ENCODE measurements at regions not wholly inside any gene's neighbourhood (a gene's known extent, or its start where the extent isn't known, plus 50 kb on each side); places are given as distances from the start of the nearest gene placed in this dataset.
"Not testable (repeated sequence)": the region's sequence is repeated elsewhere in the genome, so short reads cannot be mapped to it uniquely, and the experiment has no call there.

DNA sequence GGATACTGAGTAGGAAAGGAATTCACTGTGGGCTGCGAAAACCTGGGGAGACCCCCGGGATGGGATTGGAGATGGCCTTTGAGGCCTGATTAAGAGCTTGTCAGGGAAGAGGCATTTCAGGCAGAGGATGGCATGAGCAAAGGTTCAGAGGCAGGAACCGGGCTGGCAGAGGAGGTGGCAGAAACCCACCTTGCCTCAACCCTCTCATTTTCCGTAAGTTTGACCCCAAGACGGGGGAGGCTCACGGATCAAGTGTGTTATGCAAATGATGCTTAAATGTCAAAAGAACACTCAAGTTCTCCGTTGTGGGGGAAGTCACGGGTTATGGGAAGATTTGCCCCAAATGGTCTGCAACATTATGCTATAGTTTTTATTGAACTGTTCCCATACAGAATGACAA, 88.3 kb downstream of the MYCN start:
- DNase-seq, result no peak
- ATAC-seq (replicated peaks), result no peak
- Mint-ChIP-seq H3K27me3 (no peaks in the 10 kb centered on the region), H3K4me1 (no peaks in the 10 kb centered on the region), H3K27ac (no peak overlapping the region), H3K36me3 (no peaks in the 10 kb centered on the region), H3K9me3 (peaks cover 0 to 3% of the 10 kb centered on the region in 2 donors), H3K4me3 (no peak overlapping the region)

DNA sequence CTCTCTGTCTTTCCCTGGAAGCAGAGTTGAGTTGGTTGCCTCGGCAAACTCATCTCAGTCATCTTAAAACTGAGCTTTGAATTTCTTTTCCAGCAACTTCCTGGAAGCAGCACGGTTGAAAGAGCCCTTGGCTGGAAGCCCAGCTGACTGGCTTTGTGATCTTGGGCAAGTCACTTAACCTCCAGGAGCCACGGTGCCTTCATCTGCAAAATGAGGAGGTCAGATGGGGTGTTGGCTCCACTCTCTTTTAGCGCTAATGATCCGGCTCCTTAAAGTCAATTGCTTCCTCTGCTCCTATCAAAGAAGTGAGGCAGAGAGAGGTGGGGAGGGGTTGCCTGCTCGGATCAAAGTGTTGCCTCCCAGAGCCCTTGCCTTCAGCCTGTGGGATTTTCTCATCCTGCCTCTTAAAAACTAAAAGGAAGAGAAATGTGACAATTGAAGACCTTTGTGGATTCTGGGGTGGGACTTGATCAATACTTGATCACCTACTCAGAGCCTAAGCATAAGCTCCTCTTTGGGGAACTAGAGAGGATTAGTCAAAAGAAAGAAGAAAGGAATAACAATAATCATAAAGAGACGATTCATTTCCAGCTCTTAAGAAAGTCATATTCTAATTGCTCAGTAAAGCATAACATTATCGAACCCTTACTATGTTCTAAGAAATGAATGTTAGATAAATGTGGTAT, 86.6 kb downstream of the MYCN start:
- Mint-ChIP-seq H3K27ac (no peak overlapping the region), H3K36me3 (no peaks in the 10 kb centered on the region), H3K27me3 (no peaks in the 10 kb centered on the region), H3K4me1 (no peaks in the 10 kb centered on the region), H3K9me3 (peaks cover 0 to 3% of the 10 kb centered on the region in 2 donors), H3K4me3 (no peak overlapping the region)
- ATAC-seq (replicated peaks), result no peak
- DNase-seq, result no peak

DNA sequence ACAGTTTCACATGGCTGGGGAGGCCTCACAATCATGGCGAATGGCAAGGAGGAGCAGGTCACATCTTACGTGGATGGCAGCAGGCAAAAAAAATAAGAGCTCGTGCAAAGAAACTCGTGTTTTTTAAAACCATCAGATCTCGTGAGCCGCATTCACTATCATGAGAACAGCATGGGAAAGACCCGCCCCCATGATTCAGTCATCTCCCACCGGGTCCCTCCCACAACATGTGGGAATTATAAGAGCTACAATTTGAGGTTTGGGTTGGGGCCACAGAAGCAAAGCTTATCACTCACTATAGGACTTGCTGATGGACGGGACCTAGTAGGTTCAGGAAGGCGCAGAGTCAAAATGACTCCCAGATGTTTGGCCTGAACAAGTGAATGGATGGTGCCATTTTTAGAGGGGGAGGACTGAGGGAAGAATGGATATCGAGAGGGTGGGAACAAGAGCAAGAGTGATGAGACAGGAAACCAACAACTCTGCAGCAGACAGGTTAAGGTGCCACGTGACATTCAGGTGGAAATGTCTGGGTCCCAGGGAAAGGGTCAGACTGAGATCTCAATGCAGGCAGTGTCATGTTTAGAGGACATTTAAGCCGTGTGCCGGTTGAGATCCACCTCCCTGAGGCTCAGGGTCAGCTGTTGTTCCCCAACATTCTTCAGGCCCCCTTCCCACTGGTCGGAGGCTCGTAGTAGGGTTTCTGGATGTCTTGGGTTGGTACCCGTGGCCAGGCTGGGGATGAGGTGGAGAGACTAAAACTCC, 85.7 kb downstream of the MYCN start:
- H3K27ac Mint-ChIP-seq, result no peak overlapping the region
- peaks cover 0 to 3% of the 10 kb centered on the region in 2 donors for H3K9me3 Mint-ChIP-seq
- no peaks in the 10 kb centered on the region for H3K27me3 Mint-ChIP-seq
- no peaks in the 10 kb centered on the region for H3K4me1 Mint-ChIP-seq
- no peak for DNase-seq
- ATAC-seq (replicated peaks), result no peak
- no peak overlapping the region for H3K4me3 Mint-ChIP-seq
- H3K36me3 Mint-ChIP-seq, result no peaks in the 10 kb centered on the region

DNA sequence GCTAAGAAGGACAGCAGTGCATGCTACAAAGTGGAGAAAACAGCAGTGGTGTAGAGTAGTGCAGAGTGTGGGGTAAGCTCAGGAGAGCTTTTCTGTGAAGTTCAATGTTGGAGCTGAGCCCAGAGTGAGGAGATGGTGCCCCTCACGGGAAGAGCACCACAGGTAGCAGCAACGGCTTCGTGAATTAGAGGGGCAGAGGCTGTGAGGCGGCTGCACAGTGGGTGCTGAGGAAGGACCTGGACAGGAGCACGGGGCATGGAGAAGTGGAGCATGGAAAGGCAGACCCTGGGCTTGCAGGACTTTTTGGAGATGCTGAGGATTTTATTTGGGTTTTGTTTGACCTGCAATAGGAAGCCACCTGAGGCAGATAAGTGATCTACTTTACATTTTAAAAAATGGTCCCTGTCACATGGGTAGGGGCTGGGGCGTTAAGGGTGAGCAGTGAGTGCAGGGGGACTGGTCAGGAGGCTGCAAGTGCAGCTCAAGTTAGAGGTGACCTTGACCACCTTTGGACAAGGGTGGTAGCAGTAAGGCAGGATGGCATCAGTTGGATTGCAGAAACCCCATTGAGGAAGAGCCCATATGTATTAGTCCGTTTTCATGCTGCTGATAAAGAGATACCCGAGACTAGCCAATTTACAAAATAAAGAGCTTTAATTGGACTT, 85.0 kb downstream of the MYCN start:
- no peaks in the 10 kb centered on the region for H3K27me3 Mint-ChIP-seq
- peaks cover 0 to 3% of the 10 kb centered on the region in 2 donors for H3K9me3 Mint-ChIP-seq
- DNase-seq (no peak), ATAC-seq (replicated peaks) (no peak)
- H3K36me3 Mint-ChIP-seq, result no peaks in the 10 kb centered on the region
- H3K4me1 Mint-ChIP-seq, result no peaks in the 10 kb centered on the region
- no peak overlapping the region for H3K4me3 Mint-ChIP-seq
- no peak overlapping the region for H3K27ac Mint-ChIP-seq

DNA sequence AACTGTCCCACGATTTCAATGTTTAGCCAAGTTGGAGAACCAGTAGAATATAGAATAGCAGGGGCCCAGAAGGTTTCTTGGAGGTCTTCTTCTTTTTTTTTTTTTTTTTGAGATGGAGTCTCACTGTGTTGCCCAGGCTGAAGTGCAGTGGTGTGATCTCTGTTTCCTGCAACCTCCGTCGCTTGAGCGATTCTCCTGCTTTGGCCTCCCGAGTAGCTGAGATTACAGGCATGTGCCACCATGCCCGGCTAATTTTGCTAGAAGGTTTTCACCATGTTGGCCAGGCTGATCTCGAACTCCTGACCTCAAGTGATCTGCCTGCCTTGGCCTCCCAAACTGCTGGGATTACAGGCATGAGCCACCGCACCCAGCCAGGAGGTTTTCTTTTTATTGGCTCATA, 84.3 kb downstream of the MYCN start:
- not testable (repeated sequence) for H3K9me3 Mint-ChIP-seq

DNA sequence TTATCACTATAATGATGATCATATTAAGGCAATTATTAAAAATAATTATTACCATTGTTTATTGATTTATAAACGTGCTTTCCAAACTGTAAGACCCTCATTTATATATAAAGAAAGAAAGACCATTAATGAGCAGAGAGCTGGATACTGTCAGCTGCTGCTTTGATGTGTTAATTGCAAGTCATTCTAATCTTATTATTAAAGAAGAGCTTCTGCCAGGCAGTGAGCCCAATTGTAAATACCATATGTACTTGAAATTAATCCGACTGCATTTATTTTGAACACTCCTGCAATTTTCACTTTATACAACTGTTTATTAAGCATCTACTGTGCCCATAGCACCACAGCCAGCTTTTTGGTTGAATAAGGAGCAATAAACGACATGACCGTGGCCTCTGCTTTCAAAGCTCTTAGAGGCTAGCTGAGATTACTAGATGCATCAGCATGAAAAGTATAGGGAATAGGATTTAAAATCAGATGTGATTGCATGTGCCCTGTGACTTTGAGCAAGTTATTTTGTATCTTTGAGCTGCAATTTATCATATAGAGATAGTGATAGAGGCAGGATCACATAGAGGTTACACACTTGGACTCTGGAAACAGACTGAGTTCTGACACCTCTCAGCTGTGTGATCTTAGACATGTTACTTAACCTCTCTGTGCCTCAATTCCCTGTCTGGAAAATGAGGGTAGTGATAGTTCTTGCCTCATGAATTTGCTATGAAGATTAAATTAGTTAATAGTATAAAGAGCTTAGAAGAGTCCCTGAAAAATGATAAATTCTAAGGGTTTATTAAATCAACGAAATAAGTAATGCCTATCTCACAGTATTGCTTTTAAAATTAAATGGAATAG, 83.4 kb downstream of the MYCN start:
- no peak for ATAC-seq (replicated peaks)
- Mint-ChIP-seq H3K4me1 (no peaks in the 10 kb centered on the region), H3K27ac (no peak overlapping the region), H3K27me3 (no peaks in the 10 kb centered on the region), H3K36me3 (no peaks in the 10 kb centered on the region), H3K4me3 (no peak overlapping the region), H3K9me3 (peaks cover 0 to 3% of the 10 kb centered on the region in 2 donors)
- DNase-seq, result no peak

More for the DNA sequence above, 84.3 kb downstream of the MYCN start:
- DNase-seq; H3K4me1 Mint-ChIP-seq; H3K27ac Mint-ChIP-seq; H3K36me3 Mint-ChIP-seq; ATAC-seq (replicated peaks); H3K27me3 Mint-ChIP-seq; H3K4me3 Mint-ChIP-seq: not testable (repeated sequence)

DNA sequence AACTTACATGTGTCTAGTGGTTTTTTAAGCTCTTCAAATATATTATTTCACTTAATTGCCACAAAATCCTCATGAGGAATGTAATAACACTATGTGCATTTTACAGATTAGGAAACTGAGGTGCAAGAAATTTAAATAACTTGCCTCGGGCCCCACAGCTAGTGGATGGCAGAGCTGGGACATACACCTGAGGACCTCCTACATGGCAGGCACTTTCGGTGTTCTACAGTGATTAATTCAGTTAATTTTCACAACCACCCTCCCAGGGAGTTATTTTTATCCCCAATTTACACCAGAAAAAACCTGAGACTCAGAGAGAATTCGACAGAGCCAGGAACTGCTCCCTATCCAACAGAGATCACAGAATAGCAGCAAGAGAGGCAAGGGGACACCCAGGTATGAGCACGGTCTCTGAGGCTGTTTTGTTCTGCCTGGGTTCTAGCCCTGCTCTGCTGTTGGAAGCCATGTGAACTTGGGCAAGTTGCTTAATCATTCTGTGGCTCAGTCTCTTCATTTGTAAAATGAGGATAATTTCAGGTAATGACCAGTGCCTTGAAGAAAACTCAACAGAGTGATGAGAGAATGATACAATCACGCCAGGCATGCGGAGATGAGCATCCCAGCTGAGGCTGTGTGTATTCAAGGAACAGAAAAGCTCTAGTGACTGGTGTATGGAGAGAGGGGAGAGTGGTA, 82.3 kb downstream of the MYCN start:
- no peaks in the 10 kb centered on the region for H3K9me3 Mint-ChIP-seq
- H3K36me3 Mint-ChIP-seq, result no peaks in the 10 kb centered on the region
- no peak overlapping the region for H3K4me3 Mint-ChIP-seq
- H3K27ac Mint-ChIP-seq, result no peak overlapping the region
- DNase-seq (no peak), ATAC-seq (replicated peaks) (no peak)
- no peaks in the 10 kb centered on the region for H3K4me1 Mint-ChIP-seq
- no peaks in the 10 kb centered on the region for H3K27me3 Mint-ChIP-seq

DNA sequence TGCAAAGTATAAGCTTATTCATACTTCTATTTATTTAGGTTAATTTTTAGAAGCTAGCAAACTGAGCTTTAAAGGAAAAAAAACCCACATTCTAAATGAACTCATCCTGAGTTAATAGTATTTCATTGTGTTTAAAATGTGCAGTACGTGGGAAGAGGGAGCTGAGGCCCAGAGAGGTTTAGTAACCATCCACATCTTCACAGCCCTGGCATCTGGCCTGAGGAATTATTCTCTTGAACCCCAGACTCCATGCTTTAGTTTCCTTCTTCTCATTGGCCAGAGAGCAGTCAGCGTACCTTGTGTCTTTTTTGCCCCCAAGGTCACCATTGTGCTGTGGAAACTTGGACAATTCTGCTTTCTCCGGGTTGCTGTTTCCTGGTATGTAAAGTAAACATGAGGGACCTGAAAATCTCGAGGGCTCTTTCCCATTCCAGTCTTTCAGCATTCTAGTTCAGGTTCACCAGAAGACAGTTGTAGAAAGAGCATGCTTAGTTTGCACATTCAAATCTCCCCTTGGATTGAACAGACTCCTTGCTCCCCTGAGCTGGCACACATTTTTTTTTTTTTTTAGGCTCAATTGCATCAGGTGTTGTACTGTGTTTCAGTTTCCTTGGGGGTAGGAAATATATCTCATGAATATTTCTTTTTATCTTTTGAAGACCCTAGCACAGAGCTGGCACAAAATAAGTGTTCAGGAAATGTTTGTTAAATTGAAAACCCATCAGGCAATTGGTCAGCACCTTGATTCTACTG, 81.4 kb downstream of the MYCN start:
- DNase-seq (no peak), ATAC-seq (replicated peaks) (no peak)
- H3K9me3 Mint-ChIP-seq, result no peaks in the 10 kb centered on the region
- no peaks in the 10 kb centered on the region for H3K4me1 Mint-ChIP-seq
- no peak overlapping the region for H3K4me3 Mint-ChIP-seq
- no peak overlapping the region for H3K27ac Mint-ChIP-seq
- H3K27me3 Mint-ChIP-seq, result no peaks in the 10 kb centered on the region
- H3K36me3 Mint-ChIP-seq, result no peaks in the 10 kb centered on the region

DNA sequence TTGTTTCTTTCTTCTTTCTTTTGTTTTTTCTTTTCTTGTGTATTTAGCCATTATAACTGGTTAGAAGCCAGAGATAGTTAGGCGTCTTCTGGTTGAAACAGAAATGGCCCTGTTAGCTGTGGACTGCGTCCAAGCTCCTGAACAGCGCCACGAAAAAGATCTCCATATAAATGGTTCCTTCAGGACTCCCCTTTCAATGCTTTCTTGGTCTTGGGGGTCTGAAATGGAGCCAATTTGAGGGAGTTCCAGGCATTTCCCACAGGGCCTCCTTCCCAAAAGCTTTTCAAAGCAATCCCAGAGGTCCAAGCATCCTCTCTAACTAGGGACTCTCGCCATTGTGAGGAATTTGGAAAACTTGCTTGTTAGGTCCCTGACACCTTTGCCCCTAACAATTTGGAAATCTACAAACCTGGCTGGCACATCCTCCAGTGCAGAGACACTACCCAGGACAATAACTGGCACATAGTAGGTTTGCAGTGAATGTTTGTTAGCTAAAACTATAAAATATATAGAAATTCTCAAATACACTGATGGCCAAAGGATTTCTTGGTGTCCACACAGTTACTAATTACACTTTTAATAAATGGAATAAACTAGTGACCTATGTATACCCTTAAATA, 80.1 kb downstream of the MYCN start:
- no peak for ATAC-seq (replicated peaks)
- H3K4me1 Mint-ChIP-seq, result no peaks in the 10 kb centered on the region
- H3K9me3 Mint-ChIP-seq, result no peaks in the 10 kb centered on the region

DNA sequence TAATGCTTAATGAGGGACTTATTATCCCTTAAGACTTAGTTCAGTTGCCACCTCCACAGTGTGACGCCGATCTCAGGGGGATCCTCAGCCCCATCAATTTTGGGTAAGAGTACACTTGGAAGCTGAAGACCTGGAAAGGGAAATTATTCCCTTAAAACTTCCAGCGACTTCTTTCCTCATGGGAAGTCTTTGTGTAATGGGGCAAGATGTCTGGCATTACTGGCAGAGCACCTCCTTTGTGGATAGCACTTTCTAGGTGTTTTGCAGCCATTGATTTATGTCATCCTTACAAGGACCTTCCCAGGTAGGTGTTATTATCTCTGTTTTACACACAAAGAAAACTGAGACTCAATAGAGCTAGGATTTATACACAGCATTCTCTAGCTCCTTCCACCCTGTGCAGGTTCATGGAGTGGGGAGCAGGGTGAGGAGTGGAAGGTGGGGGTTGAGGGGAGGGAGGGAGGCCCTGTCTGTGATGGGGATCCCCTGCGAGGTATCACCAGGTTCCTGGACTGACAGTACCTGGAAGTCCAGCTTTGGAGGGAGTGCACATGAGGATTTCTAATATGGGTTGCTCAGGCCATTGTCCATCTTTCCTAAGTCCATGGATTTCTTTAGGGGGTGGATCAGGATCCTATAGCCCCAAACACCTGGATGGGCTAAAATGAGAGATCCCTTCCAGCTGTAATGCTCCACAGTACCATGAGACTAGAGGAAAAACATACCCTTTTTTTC, 79.4 kb downstream of the MYCN start:
- no peaks in the 10 kb centered on the region for H3K36me3 Mint-ChIP-seq
- H3K4me3 Mint-ChIP-seq, result no peak overlapping the region
- H3K27ac Mint-ChIP-seq, result no peak overlapping the region
- H3K27me3 Mint-ChIP-seq, result peaks cover 8 to 14% of the 10 kb centered on the region in 2 donors
- ATAC-seq (replicated peaks) (no peak), DNase-seq (no peak)
- H3K9me3 Mint-ChIP-seq, result peaks cover 0 to 1% of the 10 kb centered on the region in 2 donors
- no peaks in the 10 kb centered on the region for H3K4me1 Mint-ChIP-seq

More for the DNA sequence above, 80.1 kb downstream of the MYCN start:
- Mint-ChIP-seq H3K27ac (no peak overlapping the region), H3K4me3 (no peak overlapping the region), H3K36me3 (no peaks in the 10 kb centered on the region), H3K27me3 (peaks cover 1 to 7% of the 10 kb centered on the region in 2 donors)
- DNase-seq, result no peak

DNA sequence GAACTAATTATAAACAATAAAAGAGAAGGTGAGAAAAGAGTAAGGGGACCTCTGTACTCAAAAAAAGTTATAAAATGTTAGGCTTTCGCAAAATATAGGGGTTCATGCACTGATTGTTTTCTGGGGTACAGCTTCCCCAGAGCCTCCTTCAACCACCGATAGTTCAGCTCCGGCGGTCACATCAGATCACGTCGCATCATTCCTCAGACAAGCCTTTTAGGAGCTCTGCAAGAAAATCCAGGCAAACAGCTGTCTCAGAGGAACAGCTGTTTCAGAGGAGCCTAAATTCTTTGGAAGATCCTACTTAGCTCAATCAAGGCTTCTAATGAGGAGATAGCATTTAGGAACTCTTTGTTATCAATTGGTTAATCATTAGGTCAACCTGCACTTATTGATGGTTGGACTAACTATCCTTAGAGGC, 78.7 kb downstream of the MYCN start:
- Mint-ChIP-seq H3K4me3 (no peak overlapping the region), H3K9me3 (peaks cover 0 to 1% of the 10 kb centered on the region in 2 donors), H3K27me3 (peaks cover 15 to 21% of the 10 kb centered on the region in 2 donors), H3K27ac (no peak overlapping the region), H3K36me3 (no peaks in the 10 kb centered on the region), H3K4me1 (no peaks in the 10 kb centered on the region)
- DNase-seq (no peak), ATAC-seq (replicated peaks) (no peak)

DNA sequence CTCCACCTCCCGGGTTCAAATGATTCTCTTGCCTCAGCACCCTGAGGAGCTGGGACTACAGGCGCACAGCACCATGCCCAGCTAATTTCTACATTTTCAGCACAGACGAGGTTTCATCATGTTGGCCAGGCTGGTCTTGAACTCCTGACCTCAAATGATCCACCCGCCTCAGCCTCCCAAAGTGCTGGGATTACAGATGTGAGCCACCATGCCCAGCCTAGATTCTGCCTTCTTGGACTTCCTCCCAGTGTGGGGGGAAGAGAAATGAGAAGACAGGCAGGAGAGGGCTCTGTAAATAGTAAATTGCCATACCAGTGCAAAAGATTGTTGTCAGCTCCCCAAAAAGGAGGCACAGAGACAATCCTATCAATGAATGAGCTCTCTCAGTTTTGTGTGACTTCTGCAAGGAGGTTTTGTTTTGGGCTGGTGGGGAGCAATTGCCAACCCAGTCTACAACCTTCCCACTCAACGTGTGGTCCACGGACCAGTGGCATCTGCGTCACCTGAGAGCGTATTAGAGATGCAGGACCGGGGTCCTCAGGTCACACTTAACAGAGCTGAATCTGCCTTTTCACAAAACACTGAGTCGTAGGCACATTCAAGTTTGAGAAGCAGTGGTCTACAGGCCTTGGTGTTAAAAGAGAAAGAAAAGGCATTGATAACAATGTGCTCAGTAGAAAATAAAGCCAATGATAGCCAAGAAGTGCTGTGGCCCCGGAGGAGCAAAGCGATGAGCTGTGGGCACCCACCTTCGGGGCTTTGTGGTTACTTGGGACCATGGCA, 78.1 kb downstream of the MYCN start:
- Mint-ChIP-seq H3K9me3 (peaks cover under 1 to 1% of the 10 kb centered on the region in 2 donors), H3K4me3 (no peak overlapping the region), H3K27me3 (peaks cover 19 to 27% of the 10 kb centered on the region in 2 donors), H3K36me3 (no peaks in the 10 kb centered on the region), H3K27ac (no peak overlapping the region), H3K4me1 (peaks cover 0 to under 1% of the 10 kb centered on the region in 2 donors)
- ATAC-seq (replicated peaks) (no peak), DNase-seq (no peak)
